A549 (cell line): ENCODE measurements at regions not wholly inside any gene's neighbourhood (a gene's known extent, or its start where the extent isn't known, plus 50 kb on each side); places are given as distances from the start of the nearest gene placed in this dataset.

Experiments used
- PHF8 ChIP-seq: fragments of 200-600 bp; sonication (generic); IDR thresholded peaks from 2 replicates; pipeline ENCODE4 v1.6.1; 2016; ENCODE audit warnings: low read depth, mild to moderate bottlenecking, antibody characterized with exemption, moderate library complexity, borderline replicate concordance
- RAD21 ChIP-seq, 2 experiments: fragments of >200 bp in 1 of 2; sonication (Bioruptor Twin) in 1 of 2; formaldehyde crosslinking in 1 of 2; IDR thresholded peaks in 1 of 2; conservative IDR thresholded peaks in 1 of 2; 2 replicates in 1 of 2; 3 replicates in 1 of 2; pipeline ENCODE4 v1.6.1; 2012 to 2018; ENCODE audit warnings: inconsistent platforms in 1 of 2
- SMC3 ChIP-seq: fragments of >200 bp; sonication (Bioruptor Twin); formaldehyde crosslinking; IDR thresholded peaks from 3 replicates; pipeline ENCODE4 v1.6.1; 2018; ENCODE audit warnings: inconsistent platforms
- TF ChIP-seq, protein P1 (sequence below): fragments of >200 bp; sonication (Bioruptor Twin); formaldehyde crosslinking; IDR thresholded peaks from 3 replicates; pipeline ENCODE4 v1.5.1; 2016
- TF ChIP-seq, protein P2 (sequence below): IDR thresholded peaks from 2 replicates; pipeline ENCODE4 v1.6.1; 2012
- TF ChIP-seq, protein P3 (sequence below): fragments of 200-600 bp; sonication (generic); IDR thresholded peaks from 2 replicates; pipeline ENCODE4 v1.6.1; 2016; ENCODE audit warnings: antibody characterized with exemption, mild to moderate bottlenecking, moderate library complexity

DNA sequence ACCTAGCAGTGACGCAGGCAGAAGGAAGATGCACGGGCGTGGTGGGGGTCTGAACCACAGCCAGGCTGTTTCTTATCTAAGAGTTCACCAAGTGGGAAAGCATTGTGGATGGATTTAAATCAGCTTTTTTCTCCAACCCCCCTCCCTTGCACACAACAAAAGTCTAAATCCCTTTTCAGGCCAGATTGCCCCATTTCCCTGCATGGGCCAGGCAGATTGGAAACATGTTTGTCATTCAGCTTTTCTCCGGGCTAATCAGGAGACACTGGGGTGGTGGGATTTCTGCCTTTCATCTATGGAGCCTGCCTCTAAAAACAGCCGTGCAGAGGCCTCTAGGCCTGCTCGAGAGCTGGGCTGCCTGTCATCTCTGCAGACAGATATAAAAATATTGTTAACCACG lies 166.3 kb upstream of the LEF1 start:
- TF ChIP-seq, protein P1, sequence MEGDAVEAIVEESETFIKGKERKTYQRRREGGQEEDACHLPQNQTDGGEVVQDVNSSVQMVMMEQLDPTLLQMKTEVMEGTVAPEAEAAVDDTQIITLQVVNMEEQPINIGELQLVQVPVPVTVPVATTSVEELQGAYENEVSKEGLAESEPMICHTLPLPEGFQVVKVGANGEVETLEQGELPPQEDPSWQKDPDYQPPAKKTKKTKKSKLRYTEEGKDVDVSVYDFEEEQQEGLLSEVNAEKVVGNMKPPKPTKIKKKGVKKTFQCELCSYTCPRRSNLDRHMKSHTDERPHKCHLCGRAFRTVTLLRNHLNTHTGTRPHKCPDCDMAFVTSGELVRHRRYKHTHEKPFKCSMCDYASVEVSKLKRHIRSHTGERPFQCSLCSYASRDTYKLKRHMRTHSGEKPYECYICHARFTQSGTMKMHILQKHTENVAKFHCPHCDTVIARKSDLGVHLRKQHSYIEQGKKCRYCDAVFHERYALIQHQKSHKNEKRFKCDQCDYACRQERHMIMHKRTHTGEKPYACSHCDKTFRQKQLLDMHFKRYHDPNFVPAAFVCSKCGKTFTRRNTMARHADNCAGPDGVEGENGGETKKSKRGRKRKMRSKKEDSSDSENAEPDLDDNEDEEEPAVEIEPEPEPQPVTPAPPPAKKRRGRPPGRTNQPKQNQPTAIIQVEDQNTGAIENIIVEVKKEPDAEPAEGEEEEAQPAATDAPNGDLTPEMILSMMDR: no peak
- TF ChIP-seq SMC3 (no peak), RAD21 (conservative IDR thresholded peaks at IDR 0.05 in 1 of 2, IDR thresholded peaks at IDR 0.05 in 1 of 2) (no peak), PHF8 (no peak)
- TF ChIP-seq, protein P2, sequence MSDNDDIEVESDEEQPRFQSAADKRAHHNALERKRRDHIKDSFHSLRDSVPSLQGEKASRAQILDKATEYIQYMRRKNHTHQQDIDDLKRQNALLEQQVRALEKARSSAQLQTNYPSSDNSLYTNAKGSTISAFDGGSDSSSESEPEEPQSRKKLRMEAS: no peak
- TF ChIP-seq, protein P3, sequence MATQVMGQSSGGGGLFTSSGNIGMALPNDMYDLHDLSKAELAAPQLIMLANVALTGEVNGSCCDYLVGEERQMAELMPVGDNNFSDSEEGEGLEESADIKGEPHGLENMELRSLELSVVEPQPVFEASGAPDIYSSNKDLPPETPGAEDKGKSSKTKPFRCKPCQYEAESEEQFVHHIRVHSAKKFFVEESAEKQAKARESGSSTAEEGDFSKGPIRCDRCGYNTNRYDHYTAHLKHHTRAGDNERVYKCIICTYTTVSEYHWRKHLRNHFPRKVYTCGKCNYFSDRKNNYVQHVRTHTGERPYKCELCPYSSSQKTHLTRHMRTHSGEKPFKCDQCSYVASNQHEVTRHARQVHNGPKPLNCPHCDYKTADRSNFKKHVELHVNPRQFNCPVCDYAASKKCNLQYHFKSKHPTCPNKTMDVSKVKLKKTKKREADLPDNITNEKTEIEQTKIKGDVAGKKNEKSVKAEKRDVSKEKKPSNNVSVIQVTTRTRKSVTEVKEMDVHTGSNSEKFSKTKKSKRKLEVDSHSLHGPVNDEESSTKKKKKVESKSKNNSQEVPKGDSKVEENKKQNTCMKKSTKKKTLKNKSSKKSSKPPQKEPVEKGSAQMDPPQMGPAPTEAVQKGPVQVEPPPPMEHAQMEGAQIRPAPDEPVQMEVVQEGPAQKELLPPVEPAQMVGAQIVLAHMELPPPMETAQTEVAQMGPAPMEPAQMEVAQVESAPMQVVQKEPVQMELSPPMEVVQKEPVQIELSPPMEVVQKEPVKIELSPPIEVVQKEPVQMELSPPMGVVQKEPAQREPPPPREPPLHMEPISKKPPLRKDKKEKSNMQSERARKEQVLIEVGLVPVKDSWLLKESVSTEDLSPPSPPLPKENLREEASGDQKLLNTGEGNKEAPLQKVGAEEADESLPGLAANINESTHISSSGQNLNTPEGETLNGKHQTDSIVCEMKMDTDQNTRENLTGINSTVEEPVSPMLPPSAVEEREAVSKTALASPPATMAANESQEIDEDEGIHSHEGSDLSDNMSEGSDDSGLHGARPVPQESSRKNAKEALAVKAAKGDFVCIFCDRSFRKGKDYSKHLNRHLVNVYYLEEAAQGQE: no peak
